Activated CD4-positive, alpha-beta T cell treated with anti-CD3 and anti-CD28 coated beads, Interleukin-2, amount 50 U/mL, for 48 hours (primary cell): ENCODE measurements at regions not wholly inside any gene's neighbourhood (a gene's known extent, or its start where the extent isn't known, plus 50 kb on each side); places are given as distances from the start of the nearest gene placed in this dataset.

Source experiments
- DNase-seq, 2 experiments: peaks; one replicate each; pipeline ENCODE4 v3.0.0-alpha.2; 2020

- DNase-seq: no peak
Observed at GRCh38 chr15:91769476-91769875, 84.0 kb upstream of the SLCO3A1 start.

GRCh38 chr15:91769894-91770293 lies 83.6 kb upstream of the SLCO3A1 start:
- DNase-seq: no peak

- no peak for DNase-seq
Observed at GRCh38 chr15:91776104-91776503, 77.4 kb upstream of the SLCO3A1 start.

- no peak for DNase-seq
Observed at GRCh38 chr15:91779960-91780359, 73.5 kb upstream of the SLCO3A1 start.

GRCh38 chr15:91780387-91780786 lies 73.1 kb upstream of the SLCO3A1 start:
- no peak for DNase-seq

GRCh38 chr15:91782221-91782620 lies 71.3 kb upstream of the SLCO3A1 start:
- no peak for DNase-seq

- no peak for DNase-seq
Observed at GRCh38 chr15:91783008-91783407, 70.5 kb upstream of the SLCO3A1 start.

GRCh38 chr15:91783451-91783850 lies 70.1 kb upstream of the SLCO3A1 start:
- no peak for DNase-seq

- DNase-seq: no peak
Observed at GRCh38 chr15:91784973-91785709, 68.4 kb upstream of the SLCO3A1 start.

GRCh38 chr15:91787198-91787597 lies 66.3 kb upstream of the SLCO3A1 start:
- DNase-seq: no peak

- DNase-seq: no peak
Observed at GRCh38 chr15:91789136-91789535, 64.4 kb upstream of the SLCO3A1 start.

- DNase-seq: no peak
Observed at GRCh38 chr15:91790836-91791235, 62.7 kb upstream of the SLCO3A1 start.

GRCh38 chr15:91793771-91794170 lies 59.7 kb upstream of the SLCO3A1 start:
- no peak for DNase-seq

GRCh38 chr15:91795235-91795634 lies 58.3 kb upstream of the SLCO3A1 start:
- DNase-seq: no peak

- DNase-seq: no peak
Observed at GRCh38 chr15:91801836-91802534, 51.5 kb upstream of the SLCO3A1 start.

- DNase-seq: no peak
Observed at GRCh38 chr15:91803260-91803659, 50.2 kb upstream of the SLCO3A1 start.
